GM21367 (cell line): ENCODE measurements at regions not wholly inside any gene's neighbourhood (a gene's known extent, or its start where the extent isn't known, plus 50 kb on each side); places are given as distances from the start of the nearest gene placed in this dataset.
"Not testable (repeated sequence)": the region's sequence is repeated elsewhere in the genome, so short reads cannot be mapped to it uniquely, and the experiment has no call there.

Source experiments
- ATAC-seq: cut with Tn5 transposase; IDR thresholded peaks from one replicate; pipeline ENCODE4 v1.9.1; 2021; ENCODE audit not compliant: unreplicated experiment

DNA sequence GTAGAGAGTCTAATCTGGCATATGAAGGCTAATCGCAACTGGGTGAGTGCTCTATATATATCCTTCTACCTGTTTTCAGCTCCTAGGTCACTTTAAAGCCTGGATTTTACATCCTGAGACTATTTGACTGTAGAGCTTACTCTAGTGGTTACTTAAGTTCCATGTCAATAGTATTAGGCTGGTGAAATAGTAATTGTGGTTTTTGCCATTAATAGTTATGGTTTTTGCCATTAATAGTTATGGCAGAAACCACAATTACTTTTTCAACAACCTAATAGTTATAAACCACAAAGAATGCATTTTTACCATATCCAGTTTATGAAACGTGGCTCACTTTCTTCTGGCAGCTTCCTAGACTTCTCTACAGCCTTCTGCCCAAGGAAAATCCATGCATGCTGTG is 263.1 kb upstream of the KIAA1217 start:
- ATAC-seq: no peak

GRCh38 chr10:23951841-23952240 is 257.1 kb upstream of the KIAA1217 start:
- ATAC-seq: no peak

DNA sequence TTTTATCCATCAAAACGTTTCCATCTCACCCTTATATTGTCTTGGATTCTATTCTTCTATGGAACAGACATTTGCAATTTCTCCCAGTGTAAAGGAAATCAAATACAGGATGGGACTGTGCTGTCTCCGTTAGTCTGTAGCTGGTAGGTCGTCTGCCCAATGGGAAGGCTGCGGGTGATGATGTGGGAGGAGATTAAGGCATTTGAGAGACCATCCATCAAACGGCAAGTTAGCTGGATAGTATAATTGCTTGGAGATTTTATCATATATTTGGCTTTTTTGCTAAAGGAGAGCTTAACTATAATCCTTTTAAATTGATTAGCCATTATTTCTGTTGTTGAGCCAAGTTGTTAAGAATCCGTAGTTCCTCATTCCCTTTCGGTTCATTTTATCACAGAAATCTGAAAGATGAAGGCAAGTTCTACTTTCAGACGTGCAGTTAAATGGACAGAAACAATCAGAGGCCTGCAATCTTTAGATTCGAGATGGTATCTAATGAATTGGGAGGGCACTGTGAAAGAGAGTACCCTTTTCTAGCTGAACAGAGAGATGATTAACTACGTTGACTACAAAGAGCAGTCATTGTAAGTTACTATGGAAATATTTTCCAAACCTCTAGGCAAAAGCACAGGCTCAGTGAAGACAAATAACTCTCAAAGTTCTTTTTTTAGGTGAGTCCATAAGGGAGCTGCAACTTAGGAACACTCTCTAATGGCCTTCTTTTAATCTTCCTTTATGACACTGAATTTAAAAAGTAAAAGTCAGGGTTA is 253.3 kb upstream of the KIAA1217 start:
- ATAC-seq: no peak

GRCh38 chr10:23965123-23965522 is 243.8 kb upstream of the KIAA1217 start:
- no peak for ATAC-seq

GRCh38 chr10:23965880-23966279 is 243.1 kb upstream of the KIAA1217 start:
- ATAC-seq: no peak

GRCh38 chr10:23966504-23967051 is 242.4 kb upstream of the KIAA1217 start:
- ATAC-seq: no peak

DNA sequence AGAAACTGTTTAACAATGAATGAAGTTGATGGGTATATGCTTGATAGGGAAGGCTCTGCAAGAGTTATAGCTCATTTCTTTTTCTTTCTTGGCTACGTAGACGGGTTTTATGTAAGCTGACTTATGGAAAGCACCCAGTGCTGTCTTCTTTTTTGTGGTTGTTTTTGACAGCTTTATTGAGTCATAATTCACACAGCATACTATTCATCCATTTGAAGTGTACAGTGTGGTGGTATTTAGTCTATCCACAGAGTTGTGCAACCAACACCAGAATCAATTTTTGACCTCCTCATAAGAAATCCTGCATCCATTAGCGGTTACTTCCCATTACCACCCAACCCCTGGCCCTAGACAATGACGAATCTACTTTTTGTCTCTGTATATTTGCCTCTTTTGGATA is 240.6 kb upstream of the KIAA1217 start:
- ATAC-seq: no peak

DNA sequence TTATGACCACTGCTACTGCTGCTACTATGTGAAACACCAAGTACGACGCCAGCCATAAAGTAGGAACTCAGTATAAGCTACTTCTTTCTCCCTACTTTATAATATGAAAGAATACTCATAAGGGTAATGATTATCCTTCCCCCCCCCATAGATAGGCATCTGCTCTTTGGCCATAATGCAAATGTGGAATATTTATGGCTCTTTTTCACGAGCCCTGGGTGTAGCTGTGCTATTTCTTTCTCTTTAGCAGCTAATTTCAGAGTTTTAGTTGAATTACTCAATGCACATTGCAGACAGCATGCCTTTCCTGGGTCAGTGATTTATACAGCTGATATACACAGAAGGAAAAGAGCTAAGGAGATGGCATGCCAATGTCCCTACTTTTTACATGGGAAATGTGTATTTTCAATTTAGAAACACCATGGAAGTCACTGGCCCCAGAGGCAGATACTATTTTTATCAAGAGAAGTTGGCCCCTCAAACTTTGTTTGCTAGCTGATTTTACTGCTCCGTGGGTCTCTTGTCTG is 234.1 kb upstream of the KIAA1217 start:
- ATAC-seq: no peak

DNA sequence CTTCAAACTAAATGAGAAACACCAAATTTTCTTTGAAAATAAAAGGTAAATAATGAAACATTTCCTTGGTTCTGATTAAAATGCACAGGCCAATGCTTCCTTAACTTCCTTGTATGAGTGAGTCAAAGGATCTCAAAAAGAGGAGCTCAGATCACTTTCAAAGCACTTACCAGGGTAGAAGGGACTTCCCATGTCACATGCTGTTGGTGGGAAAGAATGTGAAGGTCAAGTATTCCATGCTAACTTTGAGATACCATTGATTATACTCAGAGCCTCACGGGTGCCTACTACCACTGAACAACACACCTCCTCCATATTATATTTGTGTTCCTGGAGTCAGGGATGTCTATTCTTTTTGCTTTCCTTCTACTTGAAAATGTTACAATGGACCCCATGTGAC is 233.5 kb upstream of the KIAA1217 start:
- no peak for ATAC-seq

- ATAC-seq: no peak
Observed at GRCh38 chr10:23976275-23976674, 232.7 kb upstream of the KIAA1217 start.

DNA sequence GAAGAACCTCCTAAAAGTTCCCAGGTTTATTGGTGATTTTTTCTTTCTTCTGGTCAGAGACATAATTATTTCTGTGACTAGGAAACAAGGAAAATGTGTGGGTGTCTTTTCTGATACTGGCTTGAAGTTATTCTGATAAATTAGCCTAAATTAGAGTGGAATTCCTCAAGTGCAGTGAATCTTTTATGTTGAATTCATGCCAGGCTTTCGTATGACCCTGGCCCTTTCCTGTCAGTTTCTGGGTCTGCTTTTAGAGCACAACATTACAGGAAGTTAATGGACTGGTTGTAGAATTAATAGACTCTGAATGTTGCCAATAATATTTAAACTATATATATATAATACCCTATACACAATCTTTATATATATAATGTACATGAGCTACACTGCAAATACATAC is 230.6 kb upstream of the KIAA1217 start:
- ATAC-seq: no peak

DNA sequence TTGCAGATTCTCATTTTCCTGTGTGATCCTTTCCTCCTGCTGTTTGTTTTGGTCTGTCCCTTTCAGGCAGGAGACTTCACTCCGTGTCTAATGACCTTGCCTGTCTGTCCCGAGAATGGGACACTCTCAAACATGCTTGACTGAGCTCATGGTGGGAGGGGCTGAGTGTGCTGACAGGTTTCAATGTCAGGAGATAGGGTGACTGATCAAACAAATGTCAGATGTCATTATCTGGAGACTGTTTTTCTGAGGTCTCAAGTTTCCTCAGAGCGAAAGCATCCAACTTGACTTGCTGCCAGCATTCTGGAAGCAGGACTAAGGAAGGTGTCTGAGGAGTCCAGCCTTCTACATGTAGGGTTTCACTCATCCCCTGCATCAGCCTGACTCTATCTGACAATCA is 228.8 kb upstream of the KIAA1217 start:
- ATAC-seq: no peak

DNA sequence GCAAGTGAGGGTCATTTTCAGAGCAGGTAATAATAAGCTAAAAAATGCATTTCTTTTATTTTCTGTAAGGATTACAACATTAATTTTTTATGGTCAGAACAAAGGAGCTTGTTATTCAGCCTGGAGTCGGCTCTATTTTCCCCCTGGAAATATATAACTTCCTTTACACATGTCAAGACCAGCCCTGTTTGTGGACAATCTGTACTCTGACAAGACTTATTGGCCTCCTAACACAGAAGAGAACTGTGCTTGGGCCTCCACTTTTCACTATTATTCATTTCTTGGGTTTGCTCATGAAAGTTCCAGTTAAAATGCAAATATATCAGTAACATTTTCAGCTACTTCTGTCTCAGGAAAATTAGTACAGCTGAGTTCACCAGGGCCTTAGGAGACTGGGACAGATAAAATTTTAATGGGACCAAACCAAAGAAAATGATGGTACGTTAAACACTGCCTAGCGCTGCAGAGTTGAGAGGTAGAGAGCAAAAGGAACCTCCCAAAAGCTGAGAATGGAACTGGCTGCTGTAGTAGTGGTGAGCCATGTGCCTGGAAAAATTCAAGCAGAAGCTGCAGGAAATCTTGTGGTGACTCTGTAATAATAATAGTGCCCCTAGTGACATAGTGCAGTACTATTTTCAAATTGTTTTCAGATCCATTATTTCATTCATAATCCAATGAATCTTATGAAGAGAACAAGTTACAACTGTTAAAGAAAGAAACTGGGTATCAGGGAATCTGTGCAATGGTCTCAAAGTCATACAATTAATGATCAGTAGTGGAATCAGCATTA is 227.2 kb upstream of the KIAA1217 start:
- ATAC-seq: no peak

- not testable (repeated sequence) for ATAC-seq
Observed at GRCh38 chr10:23984405-23984804, 224.5 kb upstream of the KIAA1217 start.

GRCh38 chr10:23988006-23988405 is 220.9 kb upstream of the KIAA1217 start:
- no peak for ATAC-seq

DNA sequence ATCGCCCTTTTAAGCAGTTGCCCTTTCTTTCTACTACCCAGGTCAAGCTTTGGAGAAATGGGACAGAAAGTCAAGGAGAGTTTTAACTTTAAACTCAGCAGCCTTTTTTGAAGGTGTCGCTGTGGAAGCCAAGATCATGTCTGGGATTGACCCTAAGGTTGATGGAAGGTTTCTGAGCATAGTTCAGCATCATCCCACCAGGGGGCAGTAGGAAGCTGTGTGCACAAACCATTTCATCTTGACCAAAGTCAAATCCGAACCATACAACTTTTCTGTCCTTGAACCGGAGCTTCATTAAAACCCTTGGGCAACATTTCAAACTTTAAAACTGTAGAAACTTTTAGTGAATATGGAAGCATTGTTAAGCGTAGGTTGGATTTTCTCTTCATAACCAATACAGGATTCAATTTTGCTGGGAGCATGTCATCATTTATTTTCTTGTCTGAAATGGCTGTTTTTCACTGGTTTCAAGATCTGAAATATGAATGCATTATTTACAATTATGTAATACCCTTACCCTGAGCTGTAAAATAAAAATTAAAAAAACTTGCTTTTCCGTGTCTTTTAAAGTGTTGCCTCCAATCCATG is 214.4 kb upstream of the KIAA1217 start:
- ATAC-seq: no peak

- ATAC-seq: no peak
Observed at GRCh38 chr10:23999445-23999844, 209.5 kb upstream of the KIAA1217 start.

GRCh38 chr10:24000271-24000813 is 208.6 kb upstream of the KIAA1217 start:
- no peak for ATAC-seq

GRCh38 chr10:24006741-24007140 is 202.2 kb upstream of the KIAA1217 start:
- no peak for ATAC-seq

DNA sequence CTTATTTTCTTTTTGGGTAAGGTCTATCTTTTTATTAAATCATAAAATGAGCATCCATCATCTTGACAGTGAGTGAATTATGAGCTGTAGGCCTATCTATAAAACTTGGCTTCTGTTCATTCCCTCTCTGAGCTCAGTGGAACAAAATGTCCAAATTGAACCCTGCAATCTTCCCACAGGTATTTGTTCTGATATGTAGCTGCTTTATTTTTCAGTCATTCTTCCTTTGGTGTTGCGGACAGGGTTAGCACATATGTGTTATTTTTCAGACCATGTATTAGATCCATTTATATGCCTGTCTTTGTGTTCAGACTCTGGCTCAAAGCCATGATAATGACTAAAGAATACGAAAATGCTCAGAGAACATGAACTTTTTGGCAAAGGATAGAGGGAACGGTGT is 201.6 kb upstream of the KIAA1217 start:
- ATAC-seq: no peak
